Endothelial cell of umbilical vein (primary cell): ENCODE measurements at regions not wholly inside any gene's neighbourhood (a gene's known extent, or its start where the extent isn't known, plus 50 kb on each side); places are given as distances from the start of the nearest gene placed in this dataset.

Experiments
- BruUV-seq: library from RNA; stranded (reverse); fragments of 400-500 nt; replicated peaks from 2 replicates; lab custom pipeline; 2021; lab: Mats Ljungman, UMichigan
- CTCF ChIA-PET: fragments of 300-600, 350-600 bp; sonication (Branson Sonifier 250); formaldehyde crosslinking; loops from one replicate; lab custom pipeline; 2021; ENCODE audit warnings: antibody characterized with exemption, inconsistent platforms; lab: Charles Lee
- POLR2A ChIA-PET: fragments of 300-600, 350-600 bp; sonication (Branson Sonifier 250); formaldehyde crosslinking; loops from one replicate; lab custom pipeline; 2021; ENCODE audit warnings: antibody characterized with exemption, inconsistent platforms; lab: Charles Lee
- DNase-seq: peaks from one replicate; pipeline ENCODE4 v3.0.0-alpha.2; 2011; ENCODE audit warnings: low read depth, low spot score
- FAIRE-seq: peaks from 2 replicates; lab custom pipeline; 2011; peaks lifted over from hg19 to GRCh38; lab: Jason Lieb, UNC
- H2AFZ ChIP-seq: 2 replicates; pipeline ENCODE4 v1.6.0; 2012; ENCODE audit warnings: low read depth, low read length, control low read depth, inconsistent platforms
- H3K27ac ChIP-seq: 2 replicates; pipeline ENCODE4 v1.5.1; 2011; ENCODE audit warnings: low read depth, mild to moderate bottlenecking, control low read depth, low read length, moderate library complexity; ENCODE audit not compliant: insufficient read depth
- H3K27me3 ChIP-seq, 2 experiments: 2 replicates each; pipeline versions ENCODE4 v1.6.0 to v1.6.1; 2011; ENCODE audit warnings: low read length in 2 of 2, mixed read lengths in 1 of 2; ENCODE audit not compliant: control insufficient read depth in 2 of 2, insufficient read depth in 2 of 2
- H3K36me3 ChIP-seq, 2 experiments: 2 replicates in 1 of 2; 3 replicates in 1 of 2; pipeline ENCODE4 v1.5.1; 2011; ENCODE audit warnings: low read length in 2 of 2, mild to moderate bottlenecking in 1 of 2, moderate library complexity in 1 of 2; ENCODE audit not compliant: control insufficient read depth in 2 of 2, insufficient read depth in 2 of 2; ENCODE audit errors: extremely low read depth in 1 of 2
- H3K4me1 ChIP-seq: 3 replicates; pipeline ENCODE4 v1.5.1; 2011; ENCODE audit warnings: mild to moderate bottlenecking, low read length; ENCODE audit not compliant: control insufficient read depth, insufficient read depth; ENCODE audit errors: extremely low read depth
- H3K4me2 ChIP-seq: 2 replicates; pipeline ENCODE4 v1.6.1; 2011; ENCODE audit warnings: low read length, control low read depth, mixed read lengths; ENCODE audit not compliant: insufficient read depth
- H3K4me3 ChIP-seq, 3 experiments: fragments of 200-600 bp in 1 of 3; sonication (generic), shearing (Covaris generic) in 1 of 3; replicated peaks in 1 of 3; 2 replicates each; pipeline ENCODE4 v1.5.1; 2011 to 2016; ENCODE audit warnings: control low read depth in 3 of 3, low read length in 3 of 3, mild to moderate bottlenecking in 2 of 3, inconsistent platforms in 1 of 3, low read depth in 1 of 3, moderate library complexity in 1 of 3; ENCODE audit not compliant: insufficient read depth in 1 of 3
- H3K79me2 ChIP-seq: 2 replicates; pipeline ENCODE4 v1.6.0; 2012; ENCODE audit warnings: low read length, inconsistent platforms; ENCODE audit not compliant: control insufficient read depth, insufficient read depth
- H3K9ac ChIP-seq: replicated peaks from 2 replicates; pipeline ENCODE3; 2011; ENCODE audit warnings: low read length, control low read depth; ENCODE audit not compliant: insufficient read depth; ENCODE audit errors: extremely low read depth
- H3K9me1 ChIP-seq: replicated peaks from 3 replicates; pipeline ENCODE4 v1.6.0; 2011; ENCODE audit warnings: mild to moderate bottlenecking, low read length; ENCODE audit not compliant: control insufficient read depth, insufficient read depth; ENCODE audit errors: extremely low read depth
- H3K9me3 ChIP-seq: replicated peaks from 2 replicates; pipeline ENCODE4 v1.5.1; 2012; ENCODE audit warnings: low read length, inconsistent platforms; ENCODE audit not compliant: control insufficient read depth, insufficient read depth
- H4K20me1 ChIP-seq: replicated peaks from 2 replicates; pipeline ENCODE3; 2011; ENCODE audit warnings: mild to moderate bottlenecking, low read length; ENCODE audit not compliant: control insufficient read depth, insufficient read depth; ENCODE audit errors: extremely low read depth
- CTCF ChIP-seq, 2 donors: IDR thresholded peaks; 1 replicate in 1 of 2; 2 replicates in 1 of 2; pipeline ENCODE4 v1.5.1; 2011; ENCODE audit warnings: low read length in 2 of 2, mild to moderate bottlenecking in 2 of 2, moderate library complexity in 2 of 2, control low read depth in 1 of 2, inconsistent platforms in 1 of 2, low read depth in 1 of 2; ENCODE audit not compliant: insufficient read depth in 1 of 2; ENCODE audit errors: extremely low read depth in 1 of 2
- EZH2 ChIP-seq: IDR thresholded peaks from 2 replicates; pipeline ENCODE4 v1.6.1; 2012; ENCODE audit warnings: borderline replicate concordance, low read depth, mild to moderate bottlenecking, moderate library complexity, low read length, inconsistent platforms; ENCODE audit not compliant: severe bottlenecking
- FOS ChIP-seq: IDR thresholded peaks from 2 replicates; pipeline ENCODE4 v1.6.1; 2011; ENCODE audit warnings: mild to moderate bottlenecking, low read length, moderate library complexity, borderline replicate concordance; ENCODE audit not compliant: insufficient read depth
- GATA2 ChIP-seq: IDR thresholded peaks from 2 replicates; pipeline ENCODE4 v1.7.0; 2011; ENCODE audit warnings: low read depth, mild to moderate bottlenecking, moderate library complexity, mixed read lengths, low read length; ENCODE audit not compliant: insufficient read length, insufficient read depth
- JUN ChIP-seq: IDR thresholded peaks from 2 replicates; pipeline ENCODE4 v1.6.1; 2011; ENCODE audit warnings: borderline replicate concordance, low read depth; ENCODE audit not compliant: insufficient read length, insufficient read depth
- MYC ChIP-seq: IDR thresholded peaks from one replicate; pipeline ENCODE4 v1.6.1; 2011; ENCODE audit warnings: mild to moderate bottlenecking, low read depth, low read length
- POLR2A ChIP-seq: IDR thresholded peaks from 2 replicates; pipeline ENCODE4 v1.6.1; 2012; ENCODE audit warnings: low read depth, mild to moderate bottlenecking, control low read depth, low read length
- POLR2AphosphoS5 ChIP-seq: IDR thresholded peaks from 2 replicates; pipeline ENCODE4 v1.6.1; 2012; ENCODE audit warnings: low read depth, mild to moderate bottlenecking, control low read depth, low read length, moderate library complexity; ENCODE audit not compliant: insufficient read depth
- dilution Hi-C: fragments of 300-500 bp; cut with MboI; formaldehyde crosslinking; loops from one replicate; pipeline ENCODE4 v1.15.0; 2019; ENCODE audit warnings: low sequenced_read_pairs; ENCODE audit not compliant: extremely low pct_ligation_motif_present
- intact Hi-C: fragments of 100-400 bp; cut with micrococcal nuclease; formaldehyde crosslinking; loops from one replicate; pipeline ENCODE4 v1.10.0; 2022
- TF ChIP-seq, protein P1 (sequence below): IDR thresholded peaks from 2 replicates; pipeline ENCODE4 v1.6.1; 2011; ENCODE audit not compliant: insufficient read depth, insufficient read length

DNA sequence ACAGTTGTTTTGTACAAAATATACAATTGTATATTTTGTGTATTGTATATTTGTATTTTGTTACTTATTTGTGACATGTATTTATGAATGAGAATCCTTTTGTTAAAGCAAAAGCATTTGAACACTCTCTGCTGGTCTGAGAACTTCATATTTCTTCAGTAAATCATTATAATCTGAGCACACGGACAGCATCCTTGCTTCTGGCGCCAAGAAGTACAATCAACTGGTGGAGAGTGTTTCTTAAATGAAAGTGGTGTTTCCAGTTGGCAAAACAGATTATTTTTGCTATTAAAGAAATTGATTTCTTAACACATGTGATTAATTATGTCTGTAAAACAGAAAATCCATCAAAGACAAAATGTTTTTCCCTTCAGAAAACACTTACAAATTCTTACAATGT lies 95.1 kb upstream of the COPS8 start:
- FAIRE-seq (no peak), DNase-seq (no peak)
- H3K4me2 ChIP-seq = no peak overlapping the region
- CTCF ChIA-PET = no interaction called here
- H3K36me3 ChIP-seq = no peaks in the 10 kb centered on the region
- H3K9me3 ChIP-seq = no peaks in the 10 kb centered on the region
- no peak for TF ChIP-seq CTCF (IDR thresholded peaks at IDR 0.05; ENCODE audit: extremely low read depth in 1 of 2, insufficient read depth in 1 of 2, low read depth in 1 of 2, low read length in 2 of 2)
- no peak for TF ChIP-seq POLR2AphosphoS5
- no peak for TF ChIP-seq GATA2
- no peak for TF ChIP-seq EZH2
- H3K27ac ChIP-seq = no peak overlapping the region
- intact Hi-C loops = no loop called here
- POLR2A ChIA-PET = no interaction called here
- no peaks in the 10 kb centered on the region for H3K4me1 ChIP-seq
- H3K4me3 ChIP-seq = no peak overlapping the region
- no peak overlapping the region for H2AFZ ChIP-seq
- H3K27me3 ChIP-seq = peaks cover 0 to 2% of the 10 kb centered on the region in 2 experiments
- no peak overlapping the region for H3K9ac ChIP-seq
- no peaks in the 10 kb centered on the region for H4K20me1 ChIP-seq
- dilution Hi-C loops = no loop called here
- BruUV-seq = no TSS peak
- no peaks in the 10 kb centered on the region for H3K79me2 ChIP-seq
- no peaks in the 10 kb centered on the region for H3K9me1 ChIP-seq

DNA sequence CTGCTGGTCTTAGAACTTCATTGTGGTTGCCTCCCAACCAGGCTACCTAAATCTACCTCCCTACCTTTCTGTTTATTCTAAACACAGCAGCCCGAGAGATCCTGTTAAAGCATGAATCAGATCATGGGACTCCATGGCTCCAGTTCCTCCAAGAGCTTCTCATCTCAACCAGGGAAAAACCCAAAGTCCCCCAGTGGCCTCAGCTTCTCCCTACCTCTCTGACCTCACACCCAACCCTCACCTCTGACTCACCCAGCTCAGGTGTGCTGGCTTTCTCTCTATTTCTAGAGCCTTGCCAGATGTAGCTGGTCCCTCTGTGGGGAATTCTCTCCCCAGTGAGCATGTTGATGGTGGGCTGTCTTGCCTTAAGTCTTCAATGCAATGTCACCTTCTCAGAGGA lies 93.8 kb upstream of the COPS8 start:
- no peaks in the 10 kb centered on the region for H3K9me1 ChIP-seq
- H3K27me3 ChIP-seq = no peaks in the 10 kb centered on the region
- dilution Hi-C loops (no loop called here), intact Hi-C loops (no loop called here)
- no peak for DNase-seq
- H3K27ac ChIP-seq = no peak overlapping the region
- no peaks in the 10 kb centered on the region for H3K36me3 ChIP-seq
- POLR2A ChIA-PET = no interaction called here
- no peak overlapping the region for H2AFZ ChIP-seq
- no peak overlapping the region for H3K4me3 ChIP-seq
- BruUV-seq = no TSS peak
- no peak overlapping the region for H3K4me2 ChIP-seq
- FAIRE-seq = no peak
- TF ChIP-seq GATA2 (no peak), JUN (no peak), POLR2A (no peak), POLR2AphosphoS5 (no peak), FOS (no peak), EZH2 (no peak), MYC (no peak), CTCF (IDR thresholded peaks at IDR 0.05; ENCODE audit: extremely low read depth in 1 of 2, insufficient read depth in 1 of 2, low read depth in 1 of 2, low read length in 2 of 2) (no peak)
- TF ChIP-seq, protein P1, sequence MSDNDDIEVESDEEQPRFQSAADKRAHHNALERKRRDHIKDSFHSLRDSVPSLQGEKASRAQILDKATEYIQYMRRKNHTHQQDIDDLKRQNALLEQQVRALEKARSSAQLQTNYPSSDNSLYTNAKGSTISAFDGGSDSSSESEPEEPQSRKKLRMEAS = no peak
- H4K20me1 ChIP-seq = no peaks in the 10 kb centered on the region
- no peaks in the 10 kb centered on the region for H3K79me2 ChIP-seq
- CTCF ChIA-PET = interaction anchor here (0.9 kb wide), 1 partner anchor 32 kb away, joined by 3 read pairs; no protein-coding TSS in a partner anchor
- H3K9ac ChIP-seq = no peak overlapping the region
- no peaks in the 10 kb centered on the region for H3K9me3 ChIP-seq
- peaks cover 5% of the 10 kb centered on the region for H3K4me1 ChIP-seq
